ENCODE measurements at regions not wholly inside any gene's neighbourhood (a gene's known extent, or its start where the extent isn't known, plus 50 kb on each side); places are given as distances from the start of the nearest gene placed in this dataset.

GRCh38 chr11:80512491-80512890 lies 1071.7 kb upstream of the TENM4 start:
- DNase-seq: no peak
- Mint-ChIP-seq H3K27ac (no peak overlapping the region), H3K4me3 (no peak overlapping the region), H3K9me3 (peaks cover 17% of the 10 kb centered on the region), H3K4me1 (no peaks in the 10 kb centered on the region), H3K27me3 (no peaks in the 10 kb centered on the region), H3K36me3 (ENCODE audit: low read depth) (no peaks in the 10 kb centered on the region)
- ChIA-PET CTCF (no interaction called here), POLR2A (no interaction called here)

GRCh38 chr11:80505771-80506170 lies 1064.9 kb upstream of the TENM4 start:
- DNase-seq: no peak
- no peaks in the 10 kb centered on the region for H3K36me3 Mint-ChIP-seq (ENCODE audit: low read depth)
- no peak overlapping the region for H3K27ac Mint-ChIP-seq
- peaks cover 19% of the 10 kb centered on the region for H3K9me3 Mint-ChIP-seq
- no peaks in the 10 kb centered on the region for H3K27me3 Mint-ChIP-seq
- POLR2A ChIA-PET: no interaction called here
- CTCF ChIA-PET: no interaction called here
- no peaks in the 10 kb centered on the region for H3K4me1 Mint-ChIP-seq
- H3K4me3 Mint-ChIP-seq: no peak overlapping the region

GRCh38 chr11:80503990-80504389 lies 1063.2 kb upstream of the TENM4 start:
- H3K4me3 Mint-ChIP-seq: no peak overlapping the region
- ChIA-PET POLR2A (no interaction called here), CTCF (no interaction called here)
- no peaks in the 10 kb centered on the region for H3K4me1 Mint-ChIP-seq
- H3K36me3 Mint-ChIP-seq (ENCODE audit: low read depth): no peaks in the 10 kb centered on the region
- no peak overlapping the region for H3K27ac Mint-ChIP-seq
- DNase-seq: no peak
- no peaks in the 10 kb centered on the region for H3K27me3 Mint-ChIP-seq
- H3K9me3 Mint-ChIP-seq: peaks cover 15% of the 10 kb centered on the region

- peaks cover 8% of the 10 kb centered on the region for H3K9me3 Mint-ChIP-seq
- no peaks in the 10 kb centered on the region for H3K4me1 Mint-ChIP-seq
- no peak for DNase-seq
- ChIA-PET POLR2A (no interaction called here), CTCF (no interaction called here)
- no peaks in the 10 kb centered on the region for H3K27me3 Mint-ChIP-seq
- H3K27ac Mint-ChIP-seq: no peak overlapping the region
- H3K4me3 Mint-ChIP-seq: no peak overlapping the region
- no peaks in the 10 kb centered on the region for H3K36me3 Mint-ChIP-seq (ENCODE audit: low read depth)
Observed at GRCh38 chr11:80502511-80502910, 1061.7 kb upstream of the TENM4 start.

GRCh38 chr11:80495116-80495515 lies 1054.3 kb upstream of the TENM4 start:
- ChIA-PET POLR2A (no interaction called here), CTCF (no interaction called here)
- no peaks in the 10 kb centered on the region for H3K36me3 Mint-ChIP-seq (ENCODE audit: low read depth)

GRCh38 chr11:80487952-80488351 lies 1047.1 kb upstream of the TENM4 start:
- peaks cover 3% of the 10 kb centered on the region for H3K9me3 Mint-ChIP-seq
- no peaks in the 10 kb centered on the region for H3K4me1 Mint-ChIP-seq
- H3K27ac Mint-ChIP-seq: no peak overlapping the region
- no peak overlapping the region for H3K4me3 Mint-ChIP-seq
- H3K36me3 Mint-ChIP-seq (ENCODE audit: low read depth): no peaks in the 10 kb centered on the region
- no peaks in the 10 kb centered on the region for H3K27me3 Mint-ChIP-seq
- no peak for DNase-seq
- POLR2A ChIA-PET: no interaction called here
- CTCF ChIA-PET: no interaction called here

More at GRCh38 chr11:80495116-80495515, 1054.3 kb upstream of the TENM4 start:
- Mint-ChIP-seq H3K4me3 (no peak overlapping the region), H3K27ac (no peak overlapping the region), H3K9me3 (peaks cover 9% of the 10 kb centered on the region), H3K4me1 (no peaks in the 10 kb centered on the region), H3K27me3 (no peaks in the 10 kb centered on the region)
- no peak for DNase-seq

GRCh38 chr11:80486678-80487077 lies 1045.8 kb upstream of the TENM4 start:
- Mint-ChIP-seq H3K36me3 (ENCODE audit: low read depth) (no peaks in the 10 kb centered on the region), H3K4me1 (no peaks in the 10 kb centered on the region), H3K27me3 (no peaks in the 10 kb centered on the region), H3K27ac (no peak overlapping the region), H3K9me3 (no peaks in the 10 kb centered on the region), H3K4me3 (no peak overlapping the region)
- CTCF ChIA-PET: no interaction called here
- POLR2A ChIA-PET: no interaction called here
- no peak for DNase-seq

GRCh38 chr11:80477178-80477577 lies 1036.3 kb upstream of the TENM4 start:
- H3K36me3 Mint-ChIP-seq (ENCODE audit: low read depth): no peaks in the 10 kb centered on the region
- H3K27ac Mint-ChIP-seq: no peak overlapping the region
- no peak overlapping the region for H3K4me3 Mint-ChIP-seq
- H3K4me1 Mint-ChIP-seq: no peaks in the 10 kb centered on the region
- ChIA-PET CTCF (no interaction called here), POLR2A (no interaction called here)
- H3K9me3 Mint-ChIP-seq: no peaks in the 10 kb centered on the region
- DNase-seq: no peak
- no peaks in the 10 kb centered on the region for H3K27me3 Mint-ChIP-seq

GRCh38 chr11:80473562-80473961 lies 1032.7 kb upstream of the TENM4 start:
- Mint-ChIP-seq H3K9me3 (no peaks in the 10 kb centered on the region), H3K27me3 (no peaks in the 10 kb centered on the region), H3K27ac (no peak overlapping the region), H3K36me3 (ENCODE audit: low read depth) (no peaks in the 10 kb centered on the region), H3K4me3 (no peak overlapping the region), H3K4me1 (no peaks in the 10 kb centered on the region)
- POLR2A ChIA-PET: no interaction called here
- DNase-seq: no peak
- CTCF ChIA-PET: no interaction called here

GRCh38 chr11:80469871-80470270 lies 1029.0 kb upstream of the TENM4 start:
- Mint-ChIP-seq H3K4me3 (no peak overlapping the region), H3K36me3 (ENCODE audit: low read depth) (no peaks in the 10 kb centered on the region)
- POLR2A ChIA-PET: no interaction called here

GRCh38 chr11:80466570-80466969 lies 1025.7 kb upstream of the TENM4 start:
- H3K4me3 Mint-ChIP-seq: no peak overlapping the region
- DNase-seq: no peak
- ChIA-PET POLR2A (no interaction called here), CTCF (no interaction called here)
- H3K36me3 Mint-ChIP-seq (ENCODE audit: low read depth): no peaks in the 10 kb centered on the region
- H3K9me3 Mint-ChIP-seq: peaks cover 15% of the 10 kb centered on the region
- no peak overlapping the region for H3K27ac Mint-ChIP-seq
- H3K27me3 Mint-ChIP-seq: no peaks in the 10 kb centered on the region
- no peaks in the 10 kb centered on the region for H3K4me1 Mint-ChIP-seq

More at GRCh38 chr11:80469871-80470270, 1029.0 kb upstream of the TENM4 start:
- no peak for DNase-seq
- no peaks in the 10 kb centered on the region for H3K27me3 Mint-ChIP-seq
- no peak overlapping the region for H3K27ac Mint-ChIP-seq
- no peaks in the 10 kb centered on the region for H3K4me1 Mint-ChIP-seq
- CTCF ChIA-PET: no interaction called here
- H3K9me3 Mint-ChIP-seq: peaks cover 8% of the 10 kb centered on the region

GRCh38 chr11:80462211-80462610 lies 1021.4 kb upstream of the TENM4 start:
- Mint-ChIP-seq H3K36me3 (ENCODE audit: low read depth) (no peaks in the 10 kb centered on the region), H3K9me3 (peaks cover 15% of the 10 kb centered on the region), H3K27me3 (no peaks in the 10 kb centered on the region), H3K4me3 (no peak overlapping the region), H3K27ac (no peak overlapping the region), H3K4me1 (no peaks in the 10 kb centered on the region)
- no peak for DNase-seq
- ChIA-PET CTCF (no interaction called here), POLR2A (no interaction called here)

- H3K4me1 Mint-ChIP-seq: no peaks in the 10 kb centered on the region
- CTCF ChIA-PET: no interaction called here
- H3K27ac Mint-ChIP-seq: no peak overlapping the region
- H3K27me3 Mint-ChIP-seq: no peaks in the 10 kb centered on the region
- no peak overlapping the region for H3K4me3 Mint-ChIP-seq
- H3K9me3 Mint-ChIP-seq: no peaks in the 10 kb centered on the region
- POLR2A ChIA-PET: no interaction called here
- no peaks in the 10 kb centered on the region for H3K36me3 Mint-ChIP-seq (ENCODE audit: low read depth)
- no peak for DNase-seq
Observed at GRCh38 chr11:80458376-80458775, 1017.5 kb upstream of the TENM4 start.

- no peaks in the 10 kb centered on the region for H3K4me1 Mint-ChIP-seq
- no peaks in the 10 kb centered on the region for H3K9me3 Mint-ChIP-seq
- no peaks in the 10 kb centered on the region for H3K36me3 Mint-ChIP-seq (ENCODE audit: low read depth)
- POLR2A ChIA-PET: no interaction called here
- H3K27ac Mint-ChIP-seq: no peak overlapping the region
- CTCF ChIA-PET: no interaction called here
- no peaks in the 10 kb centered on the region for H3K27me3 Mint-ChIP-seq
- DNase-seq: no peak
- H3K4me3 Mint-ChIP-seq: no peak overlapping the region
Observed at GRCh38 chr11:80457823-80458222, 1017.0 kb upstream of the TENM4 start.

GRCh38 chr11:80455818-80456217 lies 1015.0 kb upstream of the TENM4 start:
- Mint-ChIP-seq H3K4me3 (no peak overlapping the region), H3K36me3 (ENCODE audit: low read depth) (no peaks in the 10 kb centered on the region), H3K27me3 (no peaks in the 10 kb centered on the region), H3K9me3 (peaks cover 2% of the 10 kb centered on the region), H3K4me1 (no peaks in the 10 kb centered on the region), H3K27ac (no peak overlapping the region)
- ChIA-PET CTCF (no interaction called here), POLR2A (no interaction called here)
- no peak for DNase-seq

Measured in activated CD4-positive, alpha-beta T cell treated with anti-CD3 and anti-CD28 coated beads, Interleukin-2, amount 10 ng/mL, durations not matched to agents 7 days and 5 days (primary cell).